BJ (cell line): ENCODE measurements at regions not wholly inside any gene's neighbourhood (a gene's known extent, or its start where the extent isn't known, plus 50 kb on each side); places are given as distances from the start of the nearest gene placed in this dataset.

Experiments
- CTCF ChIA-PET: fragments of 350-600 bp; formaldehyde crosslinking; extraction: SDS; loops from one replicate; lab custom pipeline; 2021; ENCODE audit warnings: antibody characterized with exemption, inconsistent platforms; lab: Yijun Ruan, JAX
- POLR2A ChIA-PET: fragments of 300-600 bp; sonication (Branson Sonifier 250); formaldehyde crosslinking; extraction: SDS; loops from one replicate; lab custom pipeline; 2021; ENCODE audit warnings: antibody characterized with exemption; lab: Charles Lee
- DNase-seq: peaks from one replicate; pipeline ENCODE4 v3.0.0-alpha.2; 2011; ENCODE audit warnings: low read depth
- H3K27me3 ChIP-seq: 2 replicates; pipeline ENCODE4 v1.6.0; 2011; ENCODE audit warnings: low read length; ENCODE audit not compliant: control insufficient read depth, insufficient read depth
- H3K36me3 ChIP-seq: 2 replicates; pipeline ENCODE4 v1.5.1; 2011; ENCODE audit warnings: low read length; ENCODE audit not compliant: control insufficient read depth, insufficient read depth
- H3K4me3 ChIP-seq: 2 replicates; pipeline ENCODE4 v1.5.1; 2011; ENCODE audit warnings: low read depth, mild to moderate bottlenecking, control low read depth, low read length
- CTCF ChIP-seq: IDR thresholded peaks from 2 replicates; pipeline ENCODE4 v1.5.1; 2011; ENCODE audit warnings: low read depth, mild to moderate bottlenecking, control low read depth, inconsistent platforms, low read length, moderate library complexity; ENCODE audit not compliant: insufficient read depth

- DNase-seq = no peak
- Histone ChIP-seq H3K27me3 (no peaks in the 10 kb centered on the region), H3K36me3 (no peaks in the 10 kb centered on the region), H3K4me3 (no peak overlapping the region)
- no peak for TF ChIP-seq CTCF
- ChIA-PET POLR2A (no interaction called here), CTCF (no interaction called here)
These were observed 137.6 kb downstream of the DTWD1 start for GRCh38 chr15:49758456-49758855.

GRCh38 chr15:49758856-49759255 is 138.0 kb downstream of the DTWD1 start:
- Histone ChIP-seq H3K36me3 (no peaks in the 10 kb centered on the region), H3K4me3 (no peak overlapping the region), H3K27me3 (no peaks in the 10 kb centered on the region)
- ChIA-PET CTCF (no interaction called here), POLR2A (no interaction called here)
- no peak for DNase-seq
- TF ChIP-seq CTCF = no peak

- no peak for DNase-seq
- H3K36me3 ChIP-seq = no peaks in the 10 kb centered on the region
- no peak overlapping the region for H3K4me3 ChIP-seq
- H3K27me3 ChIP-seq = no peaks in the 10 kb centered on the region
- no peak for TF ChIP-seq CTCF
- ChIA-PET CTCF (no interaction called here), POLR2A (no interaction called here)
These were observed 139.9 kb downstream of the DTWD1 start for GRCh38 chr15:49760749-49761148.

GRCh38 chr15:49769225-49769624 is 148.4 kb downstream of the DTWD1 start:
- TF ChIP-seq CTCF = no peak
- H3K4me3 ChIP-seq = no peak overlapping the region
- ChIA-PET CTCF (interaction anchor here (0.6 to 1.4 kb wide), 2 partner anchors 19 kb away, joined by 3 read pairs; no protein-coding TSS in a partner anchor), POLR2A (no interaction called here)
- no peaks in the 10 kb centered on the region for H3K36me3 ChIP-seq
- H3K27me3 ChIP-seq = no peaks in the 10 kb centered on the region
- peak; percentile 27 for DNase-seq

GRCh38 chr15:49789436-49789835 is 168.6 kb downstream of the DTWD1 start:
- POLR2A ChIA-PET = no interaction called here
- CTCF ChIA-PET = no interaction called here
- H3K27me3 ChIP-seq = no peaks in the 10 kb centered on the region

More at GRCh38 chr15:49789436-49789835, 168.6 kb downstream of the DTWD1 start:
- Histone ChIP-seq H3K4me3 (no peak overlapping the region), H3K36me3 (no peaks in the 10 kb centered on the region)
- TF ChIP-seq CTCF = no peak
- DNase-seq = no peak
